H1 (cell line): ENCODE measurements at regions not wholly inside any gene's neighbourhood (a gene's known extent, or its start where the extent isn't known, plus 50 kb on each side); places are given as distances from the start of the nearest gene placed in this dataset.
A peak's percentile ranks its signal among the peaks of the same experiment; 100 is the strongest.

Source experiments
- CTCF ChIA-PET: fragments of 300-600 bp; sonication (Branson Sonifier 250); formaldehyde crosslinking; loops from one replicate; lab custom pipeline; 2021; ENCODE audit not compliant: partially characterized antibody; lab: Charles Lee
- POLR2A ChIA-PET: fragments of 300-600 bp; sonication (Branson Sonifier 250); formaldehyde crosslinking; loops from one replicate; lab custom pipeline; 2021; ENCODE audit warnings: inconsistent platforms; ENCODE audit not compliant: partially characterized antibody; lab: Charles Lee
- DNase-seq, 2 experiments: peaks; one replicate each; pipeline versions ENCODE4 v3.0.0 to v3.0.0-alpha.2; 2010 to 2022; ENCODE audit warnings: low spot score in 2 of 2, low read depth in 1 of 2, mixed read lengths in 1 of 2
- FAIRE-seq: peaks from 2 replicates; lab custom pipeline; 2011; peaks lifted over from hg19 to GRCh38; lab: Jason Lieb, UNC
- H2AFZ ChIP-seq: 2 replicates; pipeline ENCODE4 v1.8.1; 2012; ENCODE audit warnings: low read length, inconsistent platforms
- H2AK5ac ChIP-seq: 2 replicates; pipeline ENCODE4 v1.6.1; 2013; ENCODE audit warnings: low read depth, low read length
- H2BK120ac ChIP-seq: replicated peaks from 2 replicates; pipeline ENCODE3; 2013; ENCODE audit warnings: low read depth, low read length, inconsistent platforms
- H2BK12ac ChIP-seq: 2 replicates; pipeline ENCODE4 v1.6.1; 2013; ENCODE audit warnings: low read depth, low read length
- H2BK15ac ChIP-seq: 2 replicates; pipeline ENCODE4 v1.6.1; 2013; ENCODE audit warnings: low read length
- H2BK20ac ChIP-seq: 2 replicates; pipeline ENCODE4 v1.6.1; 2013; ENCODE audit warnings: low read length
- H2BK5ac ChIP-seq: 2 replicates; pipeline ENCODE4 v1.6.1; 2013; ENCODE audit warnings: low read depth, low read length
- H3K14ac ChIP-seq: 2 replicates; pipeline ENCODE4 v1.6.1; 2013; ENCODE audit warnings: inconsistent platforms; ENCODE audit not compliant: insufficient read length
- H3K18ac ChIP-seq: 2 replicates; pipeline ENCODE4 v1.6.1; 2013; ENCODE audit warnings: low read length; ENCODE audit errors: extremely low read depth
- H3K23ac ChIP-seq: 2 replicates; pipeline ENCODE4 v1.6.1; 2013; ENCODE audit warnings: inconsistent platforms; ENCODE audit not compliant: insufficient read length
- H3K23me2 ChIP-seq: 2 replicates; pipeline ENCODE4 v1.6.1; 2013; ENCODE audit warnings: low read depth, low read length
- H3K27ac ChIP-seq: 2 replicates; pipeline ENCODE4 v1.6.1; 2011; ENCODE audit warnings: low read depth, low read length, inconsistent platforms
- H3K27me3 ChIP-seq, 4 experiments: replicated peaks in 1 of 4; 1 replicate in 1 of 4; 2 replicates in 3 of 4; pipeline versions ENCODE4 v1.6.1 to v1.8.1; 2011 to 2013; ENCODE audit warnings: low read length in 3 of 4, mild to moderate bottlenecking in 3 of 4, inconsistent platforms in 2 of 4, mixed read lengths in 2 of 4, moderate library complexity in 1 of 4; ENCODE audit not compliant: control insufficient read depth in 3 of 4, insufficient read depth in 3 of 4; ENCODE audit errors: extremely low read depth in 1 of 4
- H3K36me3 ChIP-seq, 4 experiments: 2 replicates each; pipeline versions ENCODE4 v1.6.1 to v1.8.1; 2011 to 2013; ENCODE audit warnings: mild to moderate bottlenecking in 4 of 4, low read length in 3 of 4, moderate library complexity in 2 of 4, control low read depth in 1 of 4, inconsistent platforms in 1 of 4; ENCODE audit not compliant: insufficient read depth in 4 of 4, control insufficient read depth in 2 of 4
- H3K4ac ChIP-seq: replicated peaks from 2 replicates; pipeline ENCODE3; 2013; ENCODE audit warnings: low read length, low read depth, mixed read lengths, inconsistent platforms; ENCODE audit not compliant: insufficient read length
- H3K4me1 ChIP-seq, 4 experiments: replicated peaks in 1 of 4; 1 replicate in 1 of 4; 2 replicates in 3 of 4; pipeline versions ENCODE4 v1.6.1 to v1.8.1; 2011 to 2013; ENCODE audit warnings: low read length in 3 of 4, inconsistent platforms in 2 of 4, mixed read lengths in 1 of 4; ENCODE audit not compliant: insufficient read depth in 4 of 4, control insufficient read depth in 3 of 4
- H3K4me2 ChIP-seq, 2 experiments: 2 replicates each; pipeline versions ENCODE4 v1.6.1 to v1.8.1; 2011 to 2013; ENCODE audit warnings: low read depth in 2 of 2, low read length in 2 of 2, control low read depth in 1 of 2, inconsistent platforms in 1 of 2, mild to moderate bottlenecking in 1 of 2; ENCODE audit not compliant: insufficient read depth in 1 of 2
- H3K4me3 ChIP-seq, 4 experiments: fragments of 200-600, 300-600 bp in 1 of 4; sonication (generic), shearing (Covaris generic), sonication (Bioruptor Twin) in 1 of 4; 2 replicates each; pipeline versions ENCODE4 v1.5.1 to v1.8.1; 2011 to 2016; ENCODE audit warnings: low read length in 4 of 4, low read depth in 3 of 4, control low read depth in 2 of 4, inconsistent platforms in 2 of 4, mild to moderate bottlenecking in 2 of 4, mixed read lengths in 1 of 4, moderate library complexity in 1 of 4; ENCODE audit not compliant: insufficient read depth in 2 of 4; ENCODE audit errors: extremely low read depth in 1 of 4
- H3K56ac ChIP-seq: replicated peaks from 2 replicates; pipeline ENCODE3; 2013; ENCODE audit warnings: low read depth, mild to moderate bottlenecking, mixed read lengths, low read length, inconsistent platforms; ENCODE audit not compliant: insufficient read length
- H3K79me1 ChIP-seq: 2 replicates; pipeline ENCODE4 v1.6.1; 2013; ENCODE audit warnings: low read depth, low read length, control low read depth
- H3K79me2 ChIP-seq, 2 experiments: 2 replicates each; pipeline versions ENCODE4 v1.6.1 to v1.8.1; 2012 to 2013; ENCODE audit warnings: low read length in 2 of 2, mild to moderate bottlenecking in 2 of 2, inconsistent platforms in 1 of 2; ENCODE audit not compliant: insufficient read depth in 2 of 2, control insufficient read depth in 1 of 2
- H3K9ac ChIP-seq, 4 experiments: replicated peaks in 1 of 4; 1 replicate in 1 of 4; 2 replicates in 3 of 4; pipeline versions ENCODE4 v1.6.1 to v1.8.1; 2011 to 2013; ENCODE audit warnings: low read depth in 3 of 4, low read length in 3 of 4, control low read depth in 2 of 4, mild to moderate bottlenecking in 2 of 4, moderate library complexity in 2 of 4, inconsistent platforms in 1 of 4; ENCODE audit errors: extremely low read depth in 1 of 4
- H3K9me3 ChIP-seq, 2 experiments: 2 replicates each; pipeline versions ENCODE4 v1.6.1 to v1.8.1; 2012 to 2013; ENCODE audit warnings: mild to moderate bottlenecking in 2 of 2, moderate library complexity in 2 of 2, control low read depth in 1 of 2, inconsistent platforms in 1 of 2, low read depth in 1 of 2, low read length in 1 of 2, mixed read lengths in 1 of 2; ENCODE audit not compliant: insufficient read depth in 2 of 2
- H4K20me1 ChIP-seq, 2 experiments: replicated peaks in 1 of 2; 2 replicates each; pipeline versions ENCODE3 to v1.8.1; 2011 to 2013; ENCODE audit warnings: inconsistent platforms in 2 of 2, low read length in 2 of 2, mild to moderate bottlenecking in 1 of 2; ENCODE audit not compliant: insufficient read depth in 2 of 2, control insufficient read depth in 1 of 2
- H4K5ac ChIP-seq: 2 replicates; pipeline ENCODE4 v1.6.1; 2013; ENCODE audit warnings: low read length, low read depth, mixed read lengths, inconsistent platforms; ENCODE audit not compliant: insufficient read length
- H4K8ac ChIP-seq: 2 replicates; pipeline ENCODE4 v1.8.0; 2013; ENCODE audit warnings: mild to moderate bottlenecking, moderate library complexity, low read length, inconsistent platforms; ENCODE audit not compliant: insufficient read depth; ENCODE audit errors: extremely low read depth
- H4K91ac ChIP-seq: replicated peaks from 2 replicates; pipeline ENCODE3; 2013; ENCODE audit warnings: low read length, mixed read lengths, inconsistent platforms; ENCODE audit not compliant: insufficient read length
- GABPA ChIP-seq: IDR thresholded peaks from 2 replicates; pipeline ENCODE4 v1.6.1; 2011; ENCODE audit warnings: mild to moderate bottlenecking, low read length, moderate library complexity, borderline replicate concordance; ENCODE audit not compliant: insufficient read depth
- RAD21 ChIP-seq, 2 experiments: IDR thresholded peaks in 1 of 2; conservative IDR thresholded peaks in 1 of 2; 2 replicates each; pipeline ENCODE4 v1.6.1; 2011; ENCODE audit warnings: low read depth in 2 of 2, low read length in 2 of 2, improper control_type of control experiment in 1 of 2, inconsistent platforms in 1 of 2, mild to moderate bottlenecking in 1 of 2, moderate library complexity in 1 of 2
- WGBS, 2 experiments: shearing (Covaris generic) in 1 of 2; methylation state at CpG; one replicate each; pipeline versions ENCODE4 v1.1.6 to v1.1.7; 2013 to 2015; ENCODE audit warnings: low lambda C conversion rate in 2 of 2, mixed read lengths in 2 of 2, inconsistent platforms in 1 of 2, low coverage in 1 of 2, missing lambda C conversion rate in 1 of 2; ENCODE audit not compliant: insufficient replicate concordance in 2 of 2, insufficient coverage in 1 of 2, insufficient read length in 1 of 2; ENCODE audit errors: extremely low coverage in 1 of 2, missing lambda C conversion rate in 1 of 2; 5-methylcytosine and 5-hydroxymethylcytosine counted together

- Histone ChIP-seq H2BK15ac (no peak overlapping the region), H3K79me1 (no peaks in the 10 kb centered on the region), H3K36me3 (no peaks in the 10 kb centered on the region), H2BK5ac (no peak overlapping the region), H2BK120ac (no peak overlapping the region), H3K4me2 (no peak overlapping the region), H3K56ac (no peak overlapping the region), H3K9ac (no peak overlapping the region), H3K23ac (no peak overlapping the region), H3K9me3 (no peaks in the 10 kb centered on the region), H2AFZ (no peak overlapping the region), H3K27ac (no peak overlapping the region), H2BK12ac (no peak overlapping the region), H3K4me3 (no peak overlapping the region), H3K79me2 (no peaks in the 10 kb centered on the region), H3K23me2 (no peaks in the 10 kb centered on the region; the same call in 1 of the 2 replicates), H4K8ac (no peak overlapping the region), H3K27me3 (no peaks in the 10 kb centered on the region; a peak in 1 of 7 replicates), H3K18ac (no peak overlapping the region), H4K91ac (no peak overlapping the region), H3K14ac (no peak overlapping the region), H4K20me1 (no peaks in the 10 kb centered on the region), H3K4me1 (peaks cover 0 to 3% (median 0%) of the 10 kb centered on the region in 4 experiments; a peak in 2 of 7 replicates), H2AK5ac (no peak overlapping the region), H3K4ac (no peak overlapping the region), H2BK20ac (no peak overlapping the region), H4K5ac (no peak overlapping the region)
- TF ChIP-seq RAD21 (IDR thresholded peaks at IDR 0.05 in 1 of 2, conservative IDR thresholded peaks at IDR 0.05 in 1 of 2; ENCODE audit: low read depth in 2 of 2, low read length in 2 of 2) (peak; percentile 20 to 45; a peak in 3 of 4 replicates), GABPA (no peak)
- CTCF ChIA-PET: interaction anchor here (0.6 to 1.2 kb wide), 3 partner anchors 55 to 575 kb away, joined by 3 read pairs; no protein-coding TSS in a partner anchor
- POLR2A ChIA-PET: interaction anchor here (1.3 kb wide), 1 partner anchor 9 kb away, joined by 3 read pairs; no protein-coding TSS in a partner anchor
- DNase-seq (no peak), FAIRE-seq (no peak)
- 91% methylated on average over 7 of the region's 7 CpGs; no CpG with 5 or more reads in 1 of the 2 experiments for WGBS, 2 experiments
These were observed 337.0 kb downstream of the HAPSTR1 start for GRCh38 chr16:9428355-9429005.
